GM19455 (cell line): ENCODE measurements at regions not wholly inside any gene's neighbourhood (a gene's known extent, or its start where the extent isn't known, plus 50 kb on each side); places are given as distances from the start of the nearest gene placed in this dataset.
"Not testable (repeated sequence)": the region's sequence is repeated elsewhere in the genome, so short reads cannot be mapped to it uniquely, and the experiment has no call there.

Experiments
- ATAC-seq: cut with Tn5 transposase; IDR thresholded peaks from one replicate; pipeline ENCODE4 v1.9.1; 2021; ENCODE audit not compliant: unreplicated experiment

- peak; percentile 91 for ATAC-seq
Measured at GRCh38 chr5:50501491-50502228, 60.6 kb upstream of the EMB start.

DNA sequence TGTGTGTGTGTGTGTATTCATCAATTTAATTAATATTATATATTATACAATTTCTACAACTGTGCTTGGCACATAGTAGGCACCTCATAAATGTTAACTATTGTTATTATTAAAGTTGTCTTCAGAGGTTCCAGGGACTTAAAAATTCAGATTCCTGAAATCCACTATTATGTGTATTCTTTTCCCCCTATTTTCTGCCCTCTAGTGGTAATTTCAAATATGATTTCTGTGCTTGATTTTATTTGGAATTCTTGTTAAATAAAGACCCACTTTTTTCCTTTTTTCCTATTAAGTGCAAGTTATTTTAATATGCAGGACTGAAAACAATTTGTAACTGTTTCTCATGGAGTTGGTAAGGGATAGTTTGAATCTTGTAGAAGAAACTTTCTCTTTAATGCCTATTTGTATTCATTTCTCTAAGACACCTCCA is 72.0 kb upstream of the EMB start:
- ATAC-seq: not testable (repeated sequence)

DNA sequence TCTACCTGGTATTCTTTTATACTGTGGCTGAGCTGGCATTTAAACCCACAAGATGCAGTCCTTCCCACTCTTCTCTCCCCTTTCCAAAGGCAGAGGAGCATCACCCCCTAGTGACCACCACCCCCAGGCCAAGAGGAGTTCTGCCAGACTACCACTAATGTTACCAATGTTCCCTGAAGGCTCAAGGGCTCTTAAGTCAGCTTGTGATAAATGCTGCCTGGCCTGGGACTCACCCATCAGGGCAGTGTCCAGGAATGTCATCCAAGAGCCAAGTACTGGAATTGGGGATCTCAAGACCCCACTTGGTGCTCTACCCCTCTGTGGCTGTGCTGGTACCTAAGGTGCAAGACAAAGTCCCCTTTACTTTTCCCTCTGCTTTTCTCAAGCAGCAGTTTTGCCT is 80.0 kb upstream of the EMB start:
- not testable (repeated sequence) for ATAC-seq

DNA sequence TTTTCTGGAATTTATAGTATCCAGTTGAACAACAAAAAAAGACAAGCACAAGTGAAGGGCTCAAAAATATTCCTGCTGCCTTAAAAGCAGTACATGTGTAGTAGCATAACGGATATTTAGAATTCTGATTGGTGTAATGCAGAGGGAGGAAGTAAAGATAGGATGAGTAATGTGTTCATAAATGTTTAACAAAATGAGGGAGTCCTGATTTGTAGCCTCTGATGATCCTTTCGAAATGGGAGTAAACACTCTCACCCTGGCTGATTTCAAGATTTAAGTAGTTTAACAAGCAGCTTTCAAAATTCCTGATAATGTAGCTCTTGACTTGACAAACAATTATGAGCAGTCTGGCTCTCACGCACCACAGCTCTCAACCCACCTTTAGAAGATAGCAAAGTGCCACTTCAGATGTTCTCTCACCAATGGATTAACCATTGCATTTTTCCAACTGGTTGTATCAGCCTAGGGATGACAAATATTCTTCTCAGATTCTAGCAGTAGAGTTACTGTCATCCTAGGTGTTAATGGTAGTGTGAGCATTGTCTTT is 86.5 kb upstream of the EMB start:
- ATAC-seq: not testable (repeated sequence)

DNA sequence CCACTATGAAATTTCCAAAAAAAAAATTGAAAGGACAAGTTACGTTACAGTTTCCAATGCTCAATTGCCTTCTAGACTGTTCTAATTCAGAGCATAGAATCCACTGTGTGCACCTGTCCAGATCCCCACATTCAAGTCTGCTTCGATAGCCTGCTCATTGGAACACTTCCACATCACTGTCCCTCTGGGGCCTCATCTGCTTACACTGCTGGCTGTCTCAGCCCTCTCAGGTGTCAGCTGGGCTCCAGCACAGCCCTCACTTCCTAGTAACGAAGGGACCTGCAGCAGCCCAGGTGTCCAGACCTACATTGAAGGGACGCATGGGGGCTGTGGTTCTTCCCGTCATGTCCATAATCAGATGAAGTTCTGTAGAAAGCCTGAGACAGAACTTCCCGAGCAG is 94.3 kb upstream of the EMB start:
- no peak for ATAC-seq

GRCh38 chr5:50537534-50537933 is 96.4 kb upstream of the EMB start:
- ATAC-seq: not testable (repeated sequence)

GRCh38 chr5:50547303-50547702 is 106.2 kb upstream of the EMB start:
- ATAC-seq: no peak

- no peak for ATAC-seq
Measured at GRCh38 chr5:50550267-50550666, 109.2 kb upstream of the EMB start.

- no peak for ATAC-seq
Measured at GRCh38 chr5:50550993-50551392, 109.9 kb upstream of the EMB start.

GRCh38 chr5:50553560-50553984 is 112.5 kb upstream of the EMB start:
- no peak for ATAC-seq

DNA sequence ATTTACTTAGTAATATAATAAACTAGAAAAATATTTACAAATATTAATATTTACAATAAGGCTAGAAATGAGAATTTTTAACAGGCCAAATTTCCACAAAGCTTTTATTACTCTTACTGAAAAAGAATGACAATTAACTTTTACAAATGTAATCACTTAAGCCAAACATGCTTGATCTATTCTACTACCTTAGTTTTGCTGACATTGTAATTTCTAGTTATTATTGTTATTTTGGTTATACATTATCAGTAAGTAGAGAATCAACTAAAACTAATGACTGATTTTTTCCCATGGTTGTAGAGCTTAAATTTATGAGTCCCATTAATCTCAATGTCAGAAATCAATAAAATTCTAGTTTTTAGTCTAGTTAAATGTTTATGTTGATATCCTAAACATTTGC is 107.8 kb upstream of the PARP8 start:
- not testable (repeated sequence) for ATAC-seq

DNA sequence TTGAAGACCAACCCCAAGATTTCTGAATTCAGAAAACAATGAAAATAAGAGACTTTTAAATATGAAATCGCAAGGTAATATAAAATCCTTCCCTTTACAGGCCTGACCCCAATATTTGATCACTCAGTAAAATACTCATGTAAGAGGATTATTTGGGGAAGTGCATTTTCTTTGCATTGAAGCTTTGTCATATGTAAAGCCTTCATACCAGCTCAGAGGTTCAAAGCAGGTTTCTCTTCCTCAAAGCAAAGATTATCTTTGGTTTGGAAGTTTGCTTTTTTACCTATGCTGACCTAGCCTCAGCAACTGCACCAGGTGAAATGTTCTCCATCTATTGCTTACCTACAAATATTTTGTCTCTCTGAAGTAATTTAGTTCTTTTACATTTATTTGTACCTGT is 106.5 kb upstream of the PARP8 start:
- ATAC-seq: no peak

DNA sequence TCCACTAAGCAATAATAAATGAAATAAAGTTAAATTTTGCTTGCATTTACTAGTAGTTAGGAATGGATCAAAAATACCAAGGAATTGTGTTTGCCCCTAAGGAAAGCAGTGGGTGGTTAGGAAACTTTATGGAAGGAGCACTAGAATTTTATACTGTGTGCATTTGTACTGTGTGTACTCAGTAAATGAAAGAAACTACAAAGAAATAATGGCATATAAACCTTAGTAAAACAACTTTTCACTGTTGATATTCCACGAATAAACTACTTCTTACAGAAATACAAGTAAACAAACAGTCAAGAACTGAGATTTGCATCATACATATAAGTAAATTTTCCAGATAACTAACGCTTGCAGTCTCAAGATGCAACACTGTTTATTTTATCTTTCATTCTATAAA is 103.7 kb upstream of the PARP8 start:
- ATAC-seq: no peak

DNA sequence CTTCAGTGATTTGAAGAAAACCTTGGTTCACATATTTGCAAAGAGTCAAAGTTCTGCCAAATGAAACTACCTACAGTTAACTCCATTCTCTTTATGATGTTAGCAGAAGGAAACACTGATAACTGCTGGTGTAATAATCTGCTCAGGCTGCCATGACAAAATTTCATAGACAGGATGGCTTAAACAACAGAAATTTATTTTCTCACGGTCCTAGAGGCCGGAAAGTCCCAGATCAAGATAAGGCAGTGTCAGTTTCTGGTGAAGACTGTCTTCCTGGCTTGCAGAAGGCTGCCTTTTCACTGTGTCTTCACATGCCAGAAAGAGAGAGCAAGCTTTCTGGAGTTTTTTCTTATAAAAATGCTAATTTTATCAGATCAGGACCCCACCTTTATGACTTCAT is 102.4 kb upstream of the PARP8 start:
- no peak for ATAC-seq

GRCh38 chr5:50564558-50564957 is 101.9 kb upstream of the PARP8 start:
- ATAC-seq: no peak

- ATAC-seq: no peak
Measured at GRCh38 chr5:50574121-50574520, 92.3 kb upstream of the PARP8 start.

DNA sequence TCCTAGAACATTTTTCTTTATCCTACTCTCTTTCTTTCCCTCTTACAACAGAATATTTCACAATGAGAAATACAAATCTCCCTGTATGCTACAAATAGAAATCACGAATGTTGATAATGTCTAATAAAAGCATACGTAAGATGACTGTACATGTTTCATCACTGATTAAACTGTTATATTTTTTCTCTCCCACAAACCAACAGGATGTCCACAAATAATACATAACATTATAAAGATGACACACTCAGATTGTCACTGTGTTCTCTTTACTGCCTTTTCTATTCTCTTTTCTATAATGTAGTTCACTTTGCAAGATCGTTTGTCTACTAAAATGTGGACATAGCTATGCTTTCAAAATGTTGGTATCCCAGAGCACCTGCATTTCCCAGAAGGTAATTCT is 90.7 kb upstream of the PARP8 start:
- no peak for ATAC-seq

DNA sequence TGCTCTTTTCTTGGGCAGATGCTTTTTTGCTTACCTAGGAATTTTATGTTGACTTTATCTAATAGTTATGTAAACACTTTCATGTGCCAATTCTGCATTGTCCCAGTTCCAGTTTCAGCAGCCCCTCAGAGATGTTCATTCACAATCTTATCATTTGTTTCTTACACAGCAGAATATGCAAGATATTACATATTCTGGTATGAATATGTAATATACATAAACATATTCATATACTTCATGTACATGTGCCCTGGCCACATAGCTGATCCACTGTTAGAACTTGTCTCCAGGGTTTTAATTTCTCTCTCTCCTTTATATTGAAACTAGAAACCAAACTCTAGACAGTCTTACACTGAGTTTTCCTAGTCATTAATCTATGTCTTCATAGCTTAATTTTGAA is 90.2 kb upstream of the PARP8 start:
- ATAC-seq: no peak

DNA sequence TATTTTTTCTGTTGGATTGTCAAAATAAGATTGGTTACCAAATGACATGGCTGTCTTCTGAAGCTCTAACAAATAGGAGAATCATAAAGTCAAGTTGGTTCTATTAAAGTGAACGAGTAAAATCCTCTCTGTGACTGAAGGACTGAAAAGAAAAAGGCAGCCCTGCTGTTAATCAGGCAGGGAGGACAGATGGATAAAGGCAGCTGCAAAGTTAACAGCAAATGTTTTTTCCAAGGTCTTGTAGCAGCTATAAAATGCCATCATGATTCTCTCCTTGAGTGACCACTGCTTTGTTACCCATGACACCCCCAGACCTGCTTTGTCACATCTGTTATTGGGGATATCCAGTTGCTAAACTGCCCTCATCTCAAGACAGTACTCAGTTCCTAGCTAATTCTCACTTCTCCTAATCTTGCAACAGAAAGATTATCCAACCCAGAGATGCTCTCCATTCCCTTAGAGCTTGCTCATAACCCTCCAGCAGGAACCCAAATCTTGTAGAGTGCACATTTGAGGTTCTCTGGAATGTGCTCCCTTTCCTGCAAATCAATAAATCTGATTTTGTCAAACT is 89.7 kb upstream of the PARP8 start:
- no peak for ATAC-seq

GRCh38 chr5:50580506-50580905 is 85.9 kb upstream of the PARP8 start:
- no peak for ATAC-seq

GRCh38 chr5:50581845-50582244 is 84.6 kb upstream of the PARP8 start:
- ATAC-seq: not testable (repeated sequence)

DNA sequence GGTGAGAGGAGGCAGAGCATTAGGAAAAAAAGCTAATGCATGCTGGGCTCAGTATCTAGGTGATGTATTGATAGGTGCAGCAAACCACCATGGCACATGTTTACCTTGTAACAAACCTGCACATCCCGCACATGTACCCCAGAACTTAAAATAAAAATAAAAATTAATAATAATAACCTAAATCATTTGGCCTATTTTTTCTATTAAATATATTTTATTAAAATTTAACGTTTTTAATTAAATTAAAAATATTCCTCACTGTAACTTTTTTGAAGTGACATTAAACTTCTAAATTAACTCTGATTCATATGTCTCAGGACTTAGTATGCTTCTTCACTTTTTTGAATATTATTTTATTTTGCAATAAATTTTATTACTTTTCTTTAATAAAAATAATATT is 83.7 kb upstream of the PARP8 start:
- ATAC-seq: no peak

- ATAC-seq: no peak
Measured at GRCh38 chr5:50583621-50584020, 82.8 kb upstream of the PARP8 start.
